ENCODE measurements at regions not wholly inside any gene's neighbourhood (a gene's known extent, or its start where the extent isn't known, plus 50 kb on each side); places are given as distances from the start of the nearest gene placed in this dataset.

GRCh38 chr2:238502956-238503791 is 76.4 kb downstream of the ASB1 start:
- no peak for TF ChIP-seq RAD21 (IDR thresholded peaks at IDR 0.05; ENCODE audit: low read depth)
- TF ChIP-seq TAF1 (IDR thresholded peaks at IDR 0.05; ENCODE audit: low read depth): no peak
- no peak for TF ChIP-seq NFIC (IDR thresholded peaks at IDR 0.05)
- TF ChIP-seq EP300 (IDR thresholded peaks at IDR 0.05; ENCODE audit: borderline replicate concordance): no peak
- no peak for TF ChIP-seq YY1 (IDR thresholded peaks at IDR 0.05; ENCODE audit: low read depth)
- TF ChIP-seq USF1 (IDR thresholded peaks at IDR 0.05): no peak
- TF ChIP-seq EGR1 (IDR thresholded peaks at IDR 0.05): no peak
- TF ChIP-seq REST (IDR thresholded peaks at IDR 0.05; ENCODE audit: low read depth): no peak

All from Ishikawa (cell line).